BLaER1 (cell line): ENCODE measurements at regions not wholly inside any gene's neighbourhood (a gene's known extent, or its start where the extent isn't known, plus 50 kb on each side); places are given as distances from the start of the nearest gene placed in this dataset.

Experiments
- H3K27ac ChIP-seq: shearing (Covaris generic); formaldehyde crosslinking; 2 replicates; pipeline ENCODE4 v1.8.1; 2022
- H3K27me3 ChIP-seq: shearing (Covaris generic); formaldehyde crosslinking; 2 replicates; pipeline ENCODE4 v1.8.1; 2022
- H3K36me3 ChIP-seq: shearing (Covaris generic); formaldehyde crosslinking; 2 replicates; pipeline ENCODE4 v1.8.1; 2022
- H3K4me1 ChIP-seq: shearing (Covaris generic); formaldehyde crosslinking; 2 replicates; pipeline ENCODE4 v1.8.1; 2022
- H3K4me2 ChIP-seq: shearing (Covaris generic); formaldehyde crosslinking; 2 replicates; pipeline ENCODE4 v1.8.1; 2022
- H3K4me3 ChIP-seq: shearing (Covaris generic); formaldehyde crosslinking; 2 replicates; pipeline ENCODE4 v1.8.1; 2022
- H3K9ac ChIP-seq: shearing (Covaris generic); formaldehyde crosslinking; 2 replicates; pipeline ENCODE4 v1.8.1; 2022
- H3K9me3 ChIP-seq: shearing (Covaris generic); formaldehyde crosslinking; 2 replicates; pipeline ENCODE4 v1.8.1; 2022
- H4K20me1 ChIP-seq: shearing (Covaris generic); formaldehyde crosslinking; 2 replicates; pipeline ENCODE4 v1.8.1; 2022
- Cebpa-rat ChIP-seq: shearing (Covaris generic); IDR thresholded peaks from 2 replicates; pipeline ENCODE4 v1.8.1; 2022

DNA sequence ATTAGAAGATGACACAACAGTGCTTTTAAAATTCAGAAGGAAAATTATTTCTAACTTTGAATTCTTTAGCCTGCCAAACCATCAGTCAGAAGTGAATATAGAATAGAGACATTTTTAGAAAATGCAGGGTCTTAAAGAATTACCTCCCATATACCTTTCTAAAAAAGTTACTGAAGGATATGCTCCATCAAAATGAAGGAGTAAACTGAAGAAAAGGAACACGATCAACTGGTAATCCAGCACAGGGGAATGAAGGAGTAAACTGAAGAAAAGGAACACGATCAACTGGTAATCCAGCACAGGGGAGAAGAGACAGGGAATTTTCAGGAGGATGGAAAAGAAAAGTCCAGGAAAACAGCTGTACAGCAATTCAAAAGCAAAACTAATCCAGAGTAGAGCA is 75.4 kb upstream of the LDLRAD3 start:
- Histone ChIP-seq H3K9ac (no peak overlapping the region), H3K4me3 (no peak overlapping the region), H3K27ac (no peak overlapping the region), H3K4me1 (no peaks in the 10 kb centered on the region), H4K20me1 (no peaks in the 10 kb centered on the region), H3K27me3 (no peaks in the 10 kb centered on the region), H3K9me3 (peaks cover 24% of the 10 kb centered on the region), H3K36me3 (no peaks in the 10 kb centered on the region), H3K4me2 (no peak overlapping the region)
- TF ChIP-seq Cebpa-rat = no peak

DNA sequence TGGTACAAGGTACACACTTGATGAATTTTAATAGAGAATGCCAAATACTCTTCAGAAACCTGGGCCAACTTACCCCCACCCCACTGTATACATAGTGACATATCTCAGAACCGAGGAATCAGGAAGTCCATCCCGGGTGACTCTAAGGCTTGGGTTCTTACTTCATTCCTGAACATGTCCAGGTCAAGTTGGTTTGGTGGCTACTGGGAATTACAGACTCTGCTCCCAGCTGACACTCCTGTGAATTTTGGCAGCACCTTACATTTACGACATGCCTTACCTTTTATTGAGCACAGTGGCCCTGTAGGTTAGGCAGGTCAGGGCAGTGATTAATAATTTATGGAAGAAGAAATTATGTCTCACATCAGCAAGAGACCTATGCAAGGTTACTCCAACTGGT is 70.1 kb upstream of the LDLRAD3 start:
- Histone ChIP-seq H3K4me1 (peaks cover 14% of the 10 kb centered on the region), H4K20me1 (no peaks in the 10 kb centered on the region), H3K36me3 (no peaks in the 10 kb centered on the region), H3K4me2 (no peak overlapping the region), H3K27me3 (no peaks in the 10 kb centered on the region), H3K27ac (no peak overlapping the region), H3K9ac (no peak overlapping the region), H3K4me3 (no peak overlapping the region), H3K9me3 (peaks cover 11% of the 10 kb centered on the region)
- no peak for TF ChIP-seq Cebpa-rat

DNA sequence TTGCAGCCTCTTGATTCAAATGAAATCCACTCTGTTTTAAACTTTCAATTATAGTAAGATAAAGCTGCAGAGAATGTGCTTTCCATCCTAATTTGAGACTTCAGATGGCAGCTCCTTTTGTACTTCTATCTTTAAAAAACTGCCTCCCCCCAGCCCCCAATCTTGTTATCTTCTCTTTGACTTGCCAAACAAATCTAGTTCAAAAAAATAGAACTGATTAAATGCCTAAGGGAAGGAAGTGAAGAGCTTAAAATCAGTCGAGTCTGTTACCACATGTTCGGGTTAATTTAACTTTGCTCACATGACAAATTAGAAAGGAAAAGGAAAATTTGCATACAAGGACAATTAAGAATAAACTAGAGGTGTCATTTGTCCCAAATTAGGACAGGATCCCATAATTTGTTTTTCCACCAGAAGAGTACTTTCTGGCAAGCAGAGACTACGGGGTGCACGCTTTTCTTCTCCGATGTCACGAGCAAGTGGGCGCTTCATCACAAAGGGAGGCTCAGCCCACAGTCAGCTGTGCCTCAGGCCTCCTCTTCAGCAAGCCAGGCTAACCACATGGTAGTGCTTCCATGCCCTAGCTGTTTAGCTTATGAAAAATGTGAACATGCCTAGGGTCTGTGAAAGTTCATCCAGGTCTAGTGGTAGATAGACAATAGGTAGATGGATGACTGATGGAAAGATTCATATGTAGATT is 69.0 kb upstream of the LDLRAD3 start:
- no peaks in the 10 kb centered on the region for H3K9me3 ChIP-seq
- H3K4me1 ChIP-seq = peaks cover 14% of the 10 kb centered on the region
- no peak overlapping the region for H3K9ac ChIP-seq
- peak overlapping the region; percentile 35 for H3K4me2 ChIP-seq
- no peaks in the 10 kb centered on the region for H3K27me3 ChIP-seq
- TF ChIP-seq Cebpa-rat = no peak
- no peaks in the 10 kb centered on the region for H4K20me1 ChIP-seq
- H3K4me3 ChIP-seq = no peak overlapping the region
- no peak overlapping the region for H3K27ac ChIP-seq
- H3K36me3 ChIP-seq = no peaks in the 10 kb centered on the region

DNA sequence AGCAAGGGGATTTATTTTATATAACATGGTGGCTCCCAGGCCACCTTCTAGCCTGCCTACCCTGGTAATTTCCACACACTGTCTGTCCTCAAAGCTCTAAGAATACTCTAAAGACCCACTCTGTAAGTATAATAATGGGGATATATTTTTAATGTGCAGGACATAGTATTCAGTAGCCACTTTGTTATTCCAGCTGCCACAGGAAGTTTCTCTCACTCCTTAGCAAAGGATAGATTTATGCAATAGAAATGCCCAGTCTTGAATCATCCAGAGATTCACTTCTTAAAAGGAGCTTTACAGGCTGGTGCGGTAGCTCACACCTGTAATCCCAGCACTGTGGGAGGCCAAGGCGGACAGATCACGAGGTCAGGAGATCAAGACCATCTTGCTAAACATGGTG is 68.4 kb upstream of the LDLRAD3 start:
- Histone ChIP-seq H3K4me3 (no peak overlapping the region), H3K9ac (no peak overlapping the region), H3K27me3 (no peaks in the 10 kb centered on the region), H3K36me3 (no peaks in the 10 kb centered on the region), H3K9me3 (no peaks in the 10 kb centered on the region), H3K27ac (no peak overlapping the region), H3K4me1 (peaks cover 14% of the 10 kb centered on the region), H4K20me1 (no peaks in the 10 kb centered on the region), H3K4me2 (peak overlapping the region; percentile 35; the same call in 1 of the 2 replicates)
- no peak for TF ChIP-seq Cebpa-rat

DNA sequence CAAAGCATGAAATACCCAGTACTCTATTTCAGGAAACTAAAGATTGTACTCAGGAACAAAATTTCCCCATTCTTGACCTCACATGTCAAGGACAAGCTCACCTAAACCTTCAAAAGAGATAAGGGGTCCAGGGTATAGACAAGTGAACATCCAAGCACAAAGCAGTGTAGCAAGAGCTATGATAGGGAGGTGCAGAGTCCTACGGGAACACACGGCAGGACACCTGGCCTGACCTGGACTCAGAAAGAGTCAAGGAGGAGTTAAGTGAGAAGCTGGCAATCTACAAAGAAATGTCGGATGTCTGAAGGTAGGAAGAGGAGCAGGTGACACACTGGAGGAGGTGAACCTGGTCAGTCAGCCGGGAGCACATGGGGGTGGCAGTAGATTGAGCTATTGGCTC is 67.1 kb upstream of the LDLRAD3 start:
- H3K4me2 ChIP-seq = no peak overlapping the region
- no peak overlapping the region for H3K4me3 ChIP-seq
- no peaks in the 10 kb centered on the region for H3K27me3 ChIP-seq
- H3K4me1 ChIP-seq = peaks cover 14% of the 10 kb centered on the region
- no peak for TF ChIP-seq Cebpa-rat
- no peaks in the 10 kb centered on the region for H4K20me1 ChIP-seq
- no peaks in the 10 kb centered on the region for H3K36me3 ChIP-seq
- no peak overlapping the region for H3K9ac ChIP-seq
- H3K9me3 ChIP-seq = no peaks in the 10 kb centered on the region
- no peak overlapping the region for H3K27ac ChIP-seq

DNA sequence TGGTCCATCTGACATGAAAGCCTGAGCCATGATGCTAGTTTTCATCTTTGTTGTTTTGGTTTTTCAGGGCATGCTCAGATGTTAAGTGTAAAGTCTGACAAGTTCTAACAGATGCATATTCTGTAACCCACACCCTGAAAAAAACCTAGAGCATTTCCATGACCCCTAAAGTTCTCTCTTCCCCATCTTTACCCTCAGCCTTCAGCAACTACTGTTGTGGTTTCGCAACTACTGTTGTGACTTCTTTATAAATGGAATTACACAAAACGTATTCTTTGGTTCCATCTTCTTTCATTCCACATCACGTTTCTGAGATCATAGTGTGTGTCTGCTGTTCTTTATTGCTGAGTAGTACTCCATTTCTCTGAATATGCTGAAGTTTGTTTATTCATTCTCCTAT is 65.1 kb upstream of the LDLRAD3 start:
- H3K4me3 ChIP-seq = no peak overlapping the region
- no peak overlapping the region for H3K27ac ChIP-seq
- H3K4me2 ChIP-seq = no peak overlapping the region
- no peaks in the 10 kb centered on the region for H4K20me1 ChIP-seq
- no peaks in the 10 kb centered on the region for H3K9me3 ChIP-seq
- no peak overlapping the region for H3K9ac ChIP-seq
- no peaks in the 10 kb centered on the region for H3K27me3 ChIP-seq
- TF ChIP-seq Cebpa-rat = no peak
- H3K36me3 ChIP-seq = no peaks in the 10 kb centered on the region
- H3K4me1 ChIP-seq = peaks cover 14% of the 10 kb centered on the region

DNA sequence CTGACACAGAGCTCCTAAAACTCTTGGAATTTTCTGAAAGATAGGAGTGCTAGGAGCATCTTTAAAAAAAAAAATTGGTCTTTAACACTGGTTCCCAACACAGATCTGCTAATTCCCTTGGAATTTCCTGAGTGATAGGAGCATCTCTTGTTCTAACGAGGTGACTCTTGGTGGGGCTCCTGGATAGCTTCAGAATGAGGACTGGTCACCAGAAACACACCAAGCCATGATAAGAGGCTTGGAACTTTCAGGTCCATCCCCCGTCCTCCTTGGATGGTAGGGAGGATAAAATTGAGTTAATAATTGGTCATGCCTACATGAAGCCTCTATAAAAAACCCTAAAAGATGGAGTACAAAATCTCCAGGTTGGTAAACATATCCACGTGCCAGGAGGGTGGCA is 64.5 kb upstream of the LDLRAD3 start:
- TF ChIP-seq Cebpa-rat = no peak
- H3K4me1 ChIP-seq = peaks cover 12% of the 10 kb centered on the region
- H3K27ac ChIP-seq = no peak overlapping the region
- no peaks in the 10 kb centered on the region for H3K36me3 ChIP-seq
- H3K9ac ChIP-seq = no peak overlapping the region
- no peak overlapping the region for H3K4me2 ChIP-seq
- no peaks in the 10 kb centered on the region for H4K20me1 ChIP-seq
- H3K4me3 ChIP-seq = no peak overlapping the region
- H3K27me3 ChIP-seq = no peaks in the 10 kb centered on the region
- H3K9me3 ChIP-seq = no peaks in the 10 kb centered on the region

DNA sequence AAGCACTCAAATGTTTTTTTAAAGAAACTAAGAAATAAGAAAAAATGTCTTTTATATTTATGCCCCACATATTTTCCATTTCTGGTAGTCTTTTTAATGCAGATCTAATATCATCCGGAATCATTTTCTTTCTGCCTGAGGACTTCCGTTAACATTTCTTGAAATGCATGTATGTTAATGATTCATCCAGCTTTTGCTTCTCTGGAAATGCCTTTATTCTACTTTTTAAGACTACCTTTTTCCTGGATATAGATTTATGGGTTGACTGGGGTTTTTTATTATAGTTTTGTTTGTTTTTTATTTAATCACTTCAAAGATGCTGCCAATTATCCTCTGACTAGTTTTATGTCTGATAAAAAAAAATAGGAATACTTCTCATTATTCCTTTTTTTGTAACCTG is 57.1 kb upstream of the LDLRAD3 start:
- TF ChIP-seq Cebpa-rat = no peak
- Histone ChIP-seq H3K4me2 (no peak overlapping the region), H3K27me3 (no peaks in the 10 kb centered on the region)

DNA sequence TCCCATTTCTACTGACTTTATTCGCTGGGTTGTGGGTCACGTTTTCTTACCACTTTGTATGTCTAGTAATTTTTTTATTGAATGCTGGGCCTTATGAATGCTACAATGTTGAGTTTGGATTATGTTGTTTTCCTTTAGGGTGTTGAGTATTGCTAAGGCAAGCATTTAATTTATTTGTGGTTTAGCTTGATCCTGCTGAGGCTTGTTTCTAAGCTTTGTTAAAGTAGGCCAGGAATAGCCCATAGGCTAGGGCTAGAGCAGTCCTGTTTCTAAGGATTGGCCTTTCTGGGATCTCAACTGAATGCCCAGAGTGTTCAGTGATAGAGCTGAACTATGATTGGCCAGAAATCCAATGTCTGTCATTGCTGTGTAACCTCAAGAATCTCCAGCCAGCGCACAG is 56.1 kb upstream of the LDLRAD3 start:
- Histone ChIP-seq H3K9me3 (no peaks in the 10 kb centered on the region), H3K4me3 (no peak overlapping the region), H3K27ac (no peak overlapping the region), H3K36me3 (no peaks in the 10 kb centered on the region), H3K4me2 (no peak overlapping the region), H4K20me1 (no peaks in the 10 kb centered on the region), H3K9ac (no peak overlapping the region), H3K27me3 (no peaks in the 10 kb centered on the region), H3K4me1 (no peaks in the 10 kb centered on the region)
- no peak for TF ChIP-seq Cebpa-rat

More for the DNA sequence above, 57.1 kb upstream of the LDLRAD3 start:
- Histone ChIP-seq H3K27ac (no peak overlapping the region), H3K9ac (no peak overlapping the region), H3K4me3 (no peak overlapping the region), H3K4me1 (no peaks in the 10 kb centered on the region), H3K9me3 (no peaks in the 10 kb centered on the region), H3K36me3 (no peaks in the 10 kb centered on the region), H4K20me1 (no peaks in the 10 kb centered on the region)

DNA sequence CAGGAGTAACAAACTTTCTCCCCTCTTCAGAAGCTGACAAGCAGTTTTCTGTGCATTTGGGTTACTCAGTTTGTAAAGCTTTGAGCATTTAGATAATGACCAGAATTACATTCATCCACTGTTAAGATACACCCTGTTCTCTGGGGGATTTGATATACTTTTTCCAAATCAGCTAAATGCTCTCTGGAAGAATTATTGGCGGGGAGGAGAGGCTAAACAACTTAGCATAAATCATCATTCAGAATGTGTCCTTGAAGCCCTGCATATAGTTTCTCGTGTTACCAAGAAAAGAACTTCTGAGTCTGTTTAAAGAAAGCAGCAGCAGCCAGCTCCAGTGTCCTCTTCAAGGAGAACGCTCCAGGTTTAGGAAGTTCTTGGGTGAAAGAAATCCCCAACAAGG is 54.9 kb upstream of the LDLRAD3 start:
- Histone ChIP-seq H3K36me3 (no peaks in the 10 kb centered on the region), H3K9ac (no peak overlapping the region), H3K4me1 (no peaks in the 10 kb centered on the region), H3K27me3 (no peaks in the 10 kb centered on the region), H3K4me2 (no peak overlapping the region), H3K9me3 (no peaks in the 10 kb centered on the region), H3K4me3 (no peak overlapping the region), H3K27ac (no peak overlapping the region), H4K20me1 (no peaks in the 10 kb centered on the region)
- no peak for TF ChIP-seq Cebpa-rat

DNA sequence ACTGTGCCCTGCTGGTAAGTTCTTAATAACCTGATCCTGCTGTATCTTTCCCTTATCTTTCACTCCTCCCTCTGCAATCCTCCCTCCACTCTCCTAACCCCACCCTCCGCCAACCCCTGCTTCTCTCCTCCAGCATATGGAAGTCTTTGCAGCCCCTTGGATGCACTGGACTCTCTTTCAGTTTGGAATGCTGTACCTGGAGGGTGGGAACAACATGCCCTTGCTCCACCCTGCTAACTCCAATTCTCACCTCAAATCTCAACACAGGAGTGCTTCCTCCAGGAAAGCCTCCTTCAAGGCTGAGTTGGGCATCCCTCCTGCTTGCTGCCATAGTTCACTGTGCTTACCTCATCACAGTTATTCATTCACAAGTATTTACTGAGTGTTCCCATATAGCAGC is 52.8 kb upstream of the LDLRAD3 start:
- H4K20me1 ChIP-seq = no peaks in the 10 kb centered on the region
- no peaks in the 10 kb centered on the region for H3K36me3 ChIP-seq
- H3K27me3 ChIP-seq = no peaks in the 10 kb centered on the region
- no peak overlapping the region for H3K4me2 ChIP-seq
- H3K4me1 ChIP-seq = no peaks in the 10 kb centered on the region
- no peak overlapping the region for H3K27ac ChIP-seq
- no peak overlapping the region for H3K4me3 ChIP-seq
- no peak for TF ChIP-seq Cebpa-rat
- H3K9ac ChIP-seq = no peak overlapping the region
- no peaks in the 10 kb centered on the region for H3K9me3 ChIP-seq
